Activated T-cell treated with anti-CD3 and anti-CD28 coated beads for 48 hours (primary cell): ENCODE measurements at regions not wholly inside any gene's neighbourhood (a gene's known extent, or its start where the extent isn't known, plus 50 kb on each side); places are given as distances from the start of the nearest gene placed in this dataset.
"Not testable (repeated sequence)": the region's sequence is repeated elsewhere in the genome, so short reads cannot be mapped to it uniquely, and the experiment has no call there.

Source experiments
- DNase-seq: peaks from one replicate; pipeline ENCODE4 v3.0.0-alpha.2; 2020; ENCODE audit warnings: low read depth

GRCh38 chr15:23850666-23851065, 163.6 kb upstream of the NDN start:
- no peak for DNase-seq

- DNase-seq = no peak
These were observed 164.8 kb upstream of the NDN start for GRCh38 chr15:23851921-23852320.

GRCh38 chr15:23853286-23853685, 166.2 kb upstream of the NDN start:
- DNase-seq = no peak

GRCh38 chr15:23854203-23854911, 167.3 kb upstream of the NDN start:
- no peak for DNase-seq

GRCh38 chr15:23854912-23855659, 168.0 kb upstream of the NDN start:
- DNase-seq = no peak

- DNase-seq = no peak
These were observed 168.8 kb upstream of the NDN start for GRCh38 chr15:23855947-23856346.

GRCh38 chr15:23857028-23857641, 170.0 kb upstream of the NDN start:
- no peak for DNase-seq

GRCh38 chr15:23859008-23859407, 171.9 kb upstream of the NDN start:
- no peak for DNase-seq

- no peak for DNase-seq
These were observed 173.5 kb upstream of the NDN start for GRCh38 chr15:23860290-23861245.

- DNase-seq = no peak
These were observed 179.7 kb upstream of the NDN start for GRCh38 chr15:23866832-23867231.

- no peak for DNase-seq
These were observed 182.3 kb upstream of the NDN start for GRCh38 chr15:23869396-23869795.

GRCh38 chr15:23873613-23874012, 186.5 kb upstream of the NDN start:
- DNase-seq = not testable (repeated sequence)

GRCh38 chr15:23877502-23878412, 190.7 kb upstream of the NDN start:
- DNase-seq = peak; percentile 40

- DNase-seq = no peak
These were observed 194.2 kb upstream of the NDN start for GRCh38 chr15:23881291-23881690.

GRCh38 chr15:23890218-23890617, 203.1 kb upstream of the NDN start:
- no peak for DNase-seq

GRCh38 chr15:23897091-23897490, 210.0 kb upstream of the NDN start:
- no peak for DNase-seq

GRCh38 chr15:23897531-23897930, 210.4 kb upstream of the NDN start:
- no peak for DNase-seq

GRCh38 chr15:23910030-23910429, 222.9 kb upstream of the NDN start:
- DNase-seq = no peak

- DNase-seq = no peak
These were observed 225.1 kb upstream of the NDN start for GRCh38 chr15:23912191-23912590.

- DNase-seq = no peak
These were observed 226.0 kb upstream of the NDN start for GRCh38 chr15:23913081-23913480.

GRCh38 chr15:23913635-23914034, 226.5 kb upstream of the NDN start:
- no peak for DNase-seq
